Fibroblast of peridontal ligament (primary cell): ENCODE measurements at regions not wholly inside any gene's neighbourhood (a gene's known extent, or its start where the extent isn't known, plus 50 kb on each side); places are given as distances from the start of the nearest gene placed in this dataset.

Experiments
- DNase-seq: peaks from one replicate; pipeline ENCODE4 v3.0.0-alpha.2; 2010; ENCODE audit errors: extremely low read depth

DNA sequence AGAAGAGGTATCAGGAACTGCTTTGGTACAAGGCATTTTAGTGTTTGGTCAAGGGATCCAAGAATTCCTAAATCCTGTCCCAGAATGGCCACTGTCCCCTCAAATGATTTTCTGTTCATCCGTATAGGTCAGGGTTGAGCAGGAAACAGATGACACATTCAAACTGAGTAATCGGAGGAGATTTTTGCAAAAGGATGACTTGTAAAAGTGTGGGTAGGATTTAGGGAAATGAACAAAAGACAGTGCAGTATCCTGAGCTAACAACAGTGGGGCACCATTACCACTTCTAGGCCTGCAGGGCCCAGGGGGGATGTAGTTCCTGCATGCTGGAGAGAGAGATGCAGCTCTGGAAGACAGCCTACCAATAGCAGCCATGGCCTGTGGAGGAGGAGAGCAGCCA, 290.1 kb downstream of the ZSWIM6 start:
- no peak for DNase-seq

DNA sequence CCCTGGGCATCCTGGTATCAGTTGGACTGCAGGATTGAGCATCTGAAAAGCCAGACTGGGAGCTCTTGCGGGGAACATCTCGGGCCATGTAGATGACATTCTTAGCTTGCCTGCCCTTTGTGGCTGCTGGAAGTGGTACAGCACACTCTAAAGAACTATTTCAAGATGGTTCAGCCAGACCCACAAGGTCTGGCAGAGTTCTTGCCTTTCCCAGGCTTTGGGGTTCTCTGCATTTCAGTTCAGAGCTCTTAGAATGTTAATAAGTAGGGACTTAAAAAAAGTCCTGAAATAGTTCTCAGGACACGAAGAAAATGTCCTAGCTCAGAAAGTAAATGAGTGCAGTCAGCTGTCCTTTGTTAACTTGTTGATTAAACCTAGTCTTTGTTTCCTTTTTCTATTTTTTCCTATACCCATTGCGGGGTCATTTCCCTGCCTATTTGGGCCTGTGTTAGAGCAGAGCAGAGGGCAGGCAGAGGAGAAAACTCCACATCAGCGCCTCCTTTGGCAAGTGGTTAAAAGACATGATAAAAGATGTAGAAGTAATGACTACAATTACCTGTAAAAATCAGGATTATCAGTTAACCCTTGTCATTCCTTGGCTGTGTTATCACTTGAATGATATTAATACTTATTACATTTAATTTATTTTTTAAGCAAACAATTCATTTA, 291.5 kb downstream of the ZSWIM6 start:
- DNase-seq: peak; percentile 48

DNA sequence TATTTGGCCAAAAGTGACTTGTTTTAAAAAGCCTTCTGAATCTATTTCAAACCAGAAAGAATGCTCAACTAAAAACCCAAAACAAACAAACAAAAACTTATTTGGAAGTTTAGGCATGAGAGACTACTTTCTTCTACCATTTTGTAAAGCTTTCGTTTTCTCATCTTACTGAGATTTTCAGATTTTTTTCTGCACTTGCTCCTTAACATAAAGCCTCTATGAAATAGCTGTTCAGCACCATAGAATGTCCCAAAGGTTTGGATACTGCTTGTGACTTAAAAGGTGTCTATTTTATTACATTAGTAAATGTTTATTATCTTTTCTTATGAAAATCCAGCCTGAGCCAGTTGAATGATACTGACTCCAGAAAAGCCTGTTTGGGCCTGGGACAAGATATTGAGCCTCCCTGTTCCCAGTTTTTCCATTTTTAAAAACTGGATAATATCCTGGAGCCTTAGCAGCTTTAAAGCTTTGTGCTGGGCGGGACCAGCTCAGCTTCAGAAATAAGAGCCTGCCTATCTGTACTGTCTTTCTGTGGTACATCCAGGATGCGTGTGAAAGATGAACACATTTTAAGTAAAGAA, 292.6 kb downstream of the ZSWIM6 start:
- DNase-seq: peak; percentile 8

DNA sequence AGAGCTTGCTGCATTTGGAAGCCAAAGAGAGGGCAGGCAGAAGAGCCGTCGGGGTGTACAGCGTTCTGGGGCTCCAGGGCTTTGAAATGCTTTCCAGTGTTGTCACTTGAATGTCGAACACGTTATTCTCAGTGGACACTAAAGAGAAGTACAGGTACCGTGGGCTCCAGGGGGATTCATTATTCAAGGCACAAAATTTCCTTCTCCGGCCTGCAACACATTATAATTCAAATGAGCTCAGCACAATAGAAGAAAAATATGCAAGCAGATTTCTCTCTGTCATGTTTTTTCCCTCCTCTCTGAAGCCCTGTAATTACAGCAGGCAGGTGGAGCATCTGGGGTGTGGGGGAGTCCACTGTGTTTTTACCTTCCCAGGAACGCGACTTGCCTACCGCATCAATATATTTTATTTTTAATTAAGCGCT, 293.1 kb downstream of the ZSWIM6 start:
- DNase-seq: no peak

DNA sequence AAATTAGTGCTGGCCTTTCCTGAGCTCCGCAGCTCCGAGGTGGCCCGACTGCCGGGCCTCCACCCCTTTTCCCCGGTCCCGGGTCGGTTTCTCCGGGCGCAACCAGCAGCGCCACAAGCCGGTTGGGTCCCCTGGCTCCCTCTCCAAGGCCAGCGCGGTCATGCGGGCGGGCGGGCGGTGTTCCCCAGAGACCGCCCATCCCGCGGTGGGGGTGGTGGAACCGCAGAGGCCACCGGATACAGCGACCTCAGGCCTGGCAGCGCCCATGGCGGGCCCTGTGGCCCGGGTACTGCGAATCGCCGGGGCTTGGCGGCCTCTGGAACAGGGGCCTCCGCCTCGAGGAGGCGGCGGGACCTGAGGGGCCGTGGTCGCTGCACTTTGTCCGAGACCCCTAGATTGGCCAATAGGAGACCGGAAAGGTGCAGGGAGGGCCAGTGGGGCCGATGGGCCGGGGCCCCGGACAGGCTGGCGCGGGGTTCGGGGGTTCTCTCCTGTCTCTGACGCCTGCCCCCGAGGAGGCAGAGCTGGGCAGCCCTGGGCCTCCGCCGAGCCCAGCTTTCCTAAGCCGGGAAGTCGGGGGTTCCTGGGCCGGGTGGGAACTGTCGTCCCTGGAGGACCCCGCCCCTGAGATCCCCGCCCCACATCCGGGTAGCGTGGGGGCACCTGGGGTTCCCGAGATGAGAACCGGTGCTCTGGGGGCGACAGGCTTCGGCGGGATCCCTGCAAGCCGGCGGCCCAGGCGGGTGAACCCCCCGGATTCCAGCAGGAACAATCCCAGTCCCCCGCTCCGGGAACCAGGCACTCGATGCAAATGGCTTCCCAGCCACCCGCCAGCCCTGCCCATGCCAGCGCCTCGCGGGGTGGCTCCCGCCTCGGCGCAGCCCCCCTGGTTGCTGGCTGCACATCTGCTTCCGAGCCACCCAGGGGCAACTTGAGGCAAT, 293.9 kb downstream of the ZSWIM6 start:
- peak; percentile 8 for DNase-seq

DNA sequence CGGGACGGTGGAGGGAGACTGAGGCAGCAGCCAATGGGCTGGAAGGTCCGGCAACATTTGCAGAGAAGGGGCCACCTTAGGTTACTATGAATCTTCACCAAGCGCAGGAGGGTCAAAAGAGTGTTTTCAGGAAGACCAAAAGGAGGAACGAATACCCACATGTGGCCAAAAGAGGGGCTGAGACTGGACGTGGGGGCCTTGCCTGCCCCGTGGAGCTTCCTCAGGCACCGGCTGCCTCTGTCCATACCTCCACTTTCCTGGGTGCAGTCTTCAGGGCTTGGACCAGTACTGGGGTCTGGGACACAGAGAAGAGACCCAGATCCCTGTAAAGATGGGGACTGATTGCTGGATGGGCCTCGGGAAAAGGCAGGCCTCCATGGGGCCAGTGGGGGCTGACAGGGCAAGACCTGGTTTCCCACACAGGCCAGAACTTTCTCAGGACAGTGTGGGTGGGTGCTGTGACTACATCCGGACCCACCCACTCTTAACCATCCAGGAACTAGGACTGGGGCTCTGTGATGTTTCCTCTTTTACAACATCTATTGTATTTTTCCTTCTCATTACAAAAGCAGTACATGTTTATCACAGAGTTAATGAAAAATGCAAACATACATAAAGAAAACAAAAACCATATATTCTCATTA, 294.7 kb downstream of the ZSWIM6 start:
- no peak for DNase-seq

DNA sequence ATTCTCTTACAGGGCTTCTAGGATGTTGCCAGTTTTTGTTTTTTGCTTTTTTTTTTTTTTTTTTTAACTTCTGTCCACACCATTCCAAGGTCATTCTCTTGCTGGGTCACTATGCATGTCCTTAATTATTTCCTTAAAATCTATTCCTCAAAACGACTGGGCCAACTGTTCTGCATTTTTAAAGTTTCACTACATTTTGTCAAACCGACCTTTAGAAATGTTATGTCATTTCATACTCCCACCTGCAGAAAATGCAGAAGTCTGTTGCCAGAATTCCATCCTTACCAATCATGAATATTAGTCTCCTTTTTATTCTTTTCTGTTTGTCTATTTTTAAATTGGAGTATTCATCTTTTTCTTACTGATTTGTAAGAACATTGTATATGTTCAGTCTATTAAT, 295.5 kb downstream of the ZSWIM6 start:
- no peak for DNase-seq

DNA sequence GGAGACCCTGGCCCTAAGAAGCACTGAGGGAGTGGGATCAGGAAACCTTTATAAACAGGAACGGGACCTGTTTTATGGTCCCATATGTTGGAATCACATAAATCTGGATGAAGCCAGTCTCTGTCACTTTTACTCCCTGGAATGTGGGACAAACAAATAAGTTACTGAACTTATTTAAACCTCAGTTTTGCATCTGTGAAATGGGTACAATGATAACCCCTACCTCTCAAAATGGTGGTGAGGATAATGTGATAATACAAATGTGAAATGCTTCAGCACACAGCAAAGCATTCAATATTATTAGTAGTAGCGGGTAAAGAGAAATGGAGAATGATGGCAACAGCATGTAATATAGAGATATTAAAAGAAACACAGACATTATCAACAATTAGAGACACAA, 298.9 kb downstream of the ZSWIM6 start:
- DNase-seq: no peak

DNA sequence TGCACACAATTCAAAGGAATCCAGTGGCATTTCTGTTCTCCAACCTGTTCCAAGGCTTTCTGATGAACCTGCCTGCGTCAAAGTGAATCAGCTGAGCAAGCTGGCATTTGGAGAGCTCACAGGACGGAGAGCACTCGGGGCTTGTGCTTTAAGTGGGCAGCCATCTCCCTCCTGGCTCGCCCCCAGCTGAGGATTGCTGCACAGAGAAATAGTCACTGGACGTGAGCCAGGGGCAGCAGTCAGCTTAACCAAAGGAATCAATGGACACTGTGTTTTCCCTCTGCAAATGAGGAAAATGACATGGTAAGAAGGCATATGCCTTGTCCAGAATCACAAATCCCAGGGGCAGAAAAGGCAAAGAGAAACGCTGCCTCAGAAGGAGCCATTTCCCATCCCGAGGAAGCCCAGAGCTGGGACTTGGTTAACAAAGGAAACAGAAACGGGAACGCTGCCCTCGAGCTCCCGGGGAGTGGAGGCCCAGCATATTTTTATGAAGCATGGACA, 299.4 kb downstream of the ZSWIM6 start:
- DNase-seq: peak; percentile 48

DNA sequence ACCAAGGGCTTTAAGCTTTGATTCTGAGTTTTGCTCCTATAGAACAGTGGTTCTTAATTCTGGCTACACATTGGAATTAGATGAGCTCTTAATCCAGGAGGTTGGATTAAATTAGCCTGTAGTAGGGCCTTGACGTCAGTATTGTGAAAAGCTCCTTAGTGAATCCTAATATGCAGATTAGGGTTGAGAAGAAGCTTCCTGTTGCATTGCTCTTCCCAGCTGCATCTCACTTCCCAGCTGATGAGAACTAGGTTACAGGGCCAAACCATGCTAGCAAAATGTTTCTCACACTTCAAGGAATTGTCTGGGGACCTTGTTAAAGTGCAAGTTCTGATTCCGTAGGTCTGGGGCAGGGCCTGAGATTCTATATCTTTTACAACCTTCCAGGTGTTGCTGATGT, 300.0 kb downstream of the ZSWIM6 start:
- no peak for DNase-seq

DNA sequence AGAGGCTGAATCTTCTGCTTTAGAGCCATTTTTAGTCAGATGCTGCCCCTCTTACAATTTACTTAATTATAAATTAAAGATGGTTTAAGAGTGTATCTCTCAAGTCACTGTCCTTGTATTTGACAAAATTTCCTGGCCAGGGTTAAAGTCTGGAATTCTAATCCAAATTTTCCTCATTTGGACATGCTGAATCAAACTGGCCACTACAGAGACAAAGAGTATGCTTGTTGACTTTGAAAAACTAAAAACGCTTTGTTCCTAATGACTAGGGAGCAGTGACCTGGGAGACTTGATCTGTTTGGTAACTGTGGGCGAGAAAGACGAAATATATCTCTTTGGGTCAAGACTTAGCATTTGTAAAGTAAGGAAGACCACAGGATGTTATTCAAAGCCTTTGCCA, 303.2 kb downstream of the ZSWIM6 start:
- no peak for DNase-seq

DNA sequence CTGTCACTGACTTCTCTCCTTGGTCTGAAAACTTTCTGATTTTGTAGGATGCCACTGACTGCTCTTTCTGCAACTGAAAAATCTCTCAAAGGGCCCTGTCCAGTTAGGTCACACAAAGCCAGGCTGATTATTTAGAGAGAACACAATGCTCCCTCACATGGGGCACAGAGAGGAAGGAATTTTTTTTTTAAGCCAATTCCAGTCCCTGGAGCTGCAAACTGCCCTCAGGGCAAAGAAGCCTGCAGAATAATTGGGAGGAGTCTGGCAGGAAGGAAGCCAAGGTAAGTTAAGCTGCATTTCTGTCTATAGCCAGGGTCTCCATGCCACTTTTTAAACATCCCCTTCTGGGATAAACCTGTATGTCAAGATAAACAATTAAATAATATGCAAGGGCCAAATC, 305.5 kb downstream of the ZSWIM6 start:
- DNase-seq: no peak

DNA sequence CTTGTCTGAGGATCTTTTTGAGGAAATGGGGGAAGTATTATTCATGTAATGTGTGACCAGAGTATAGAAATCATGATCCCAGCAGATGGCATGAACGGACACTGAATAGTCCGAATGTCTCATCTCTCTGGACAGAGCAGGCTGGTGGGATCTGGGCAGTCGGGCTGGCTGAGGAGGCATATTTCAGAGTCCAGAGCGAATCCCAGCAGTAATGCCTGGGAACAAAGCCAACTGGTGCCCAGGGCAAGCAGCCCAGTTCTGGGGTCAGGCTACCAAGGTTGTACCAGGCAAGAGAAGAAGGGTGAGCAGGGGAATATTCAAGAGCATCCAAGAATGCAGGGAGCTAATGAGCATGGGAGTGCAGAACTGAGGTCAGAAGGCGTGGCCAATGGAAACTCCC, 306.4 kb downstream of the ZSWIM6 start:
- DNase-seq: no peak

DNA sequence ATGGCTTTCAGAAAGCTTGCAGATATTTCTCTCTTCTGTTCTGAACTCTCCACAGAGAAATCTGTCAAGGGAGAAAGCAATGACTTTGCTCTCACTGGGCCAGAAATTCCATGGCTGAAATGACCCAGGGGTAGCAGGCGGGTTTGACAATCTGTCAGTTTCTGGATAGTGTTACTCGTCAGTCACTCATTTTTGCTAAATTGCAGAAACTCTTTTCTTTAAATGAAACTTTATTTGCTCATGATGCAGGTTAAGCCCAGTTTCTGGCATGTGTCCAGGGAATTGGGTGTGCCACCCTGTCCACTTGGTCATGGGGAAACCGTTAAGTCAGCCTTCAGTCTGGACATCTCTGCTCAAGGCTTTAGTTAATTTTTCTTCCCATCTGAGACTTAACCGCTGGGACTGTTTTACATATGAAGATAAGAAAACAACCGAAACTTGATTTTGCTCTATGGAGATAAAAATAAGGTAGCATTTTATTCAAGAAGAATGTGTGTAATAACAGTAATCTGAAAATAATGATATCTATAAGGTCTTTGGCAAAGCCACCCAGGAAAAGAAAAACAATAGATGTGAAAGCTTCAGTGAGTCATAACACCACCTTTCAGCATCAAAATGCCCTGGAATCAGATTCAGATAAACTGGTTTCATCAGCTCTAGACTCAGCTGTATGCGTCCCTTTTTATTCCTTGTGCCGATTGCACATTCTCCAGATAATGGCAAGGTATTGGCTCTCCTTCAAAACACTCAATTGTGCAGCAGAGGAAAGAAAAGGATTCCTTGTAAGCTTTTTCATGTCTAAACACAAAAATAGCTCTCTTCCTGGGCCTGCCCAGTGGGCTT, 308.3 kb downstream of the ZSWIM6 start:
- DNase-seq: no peak

DNA sequence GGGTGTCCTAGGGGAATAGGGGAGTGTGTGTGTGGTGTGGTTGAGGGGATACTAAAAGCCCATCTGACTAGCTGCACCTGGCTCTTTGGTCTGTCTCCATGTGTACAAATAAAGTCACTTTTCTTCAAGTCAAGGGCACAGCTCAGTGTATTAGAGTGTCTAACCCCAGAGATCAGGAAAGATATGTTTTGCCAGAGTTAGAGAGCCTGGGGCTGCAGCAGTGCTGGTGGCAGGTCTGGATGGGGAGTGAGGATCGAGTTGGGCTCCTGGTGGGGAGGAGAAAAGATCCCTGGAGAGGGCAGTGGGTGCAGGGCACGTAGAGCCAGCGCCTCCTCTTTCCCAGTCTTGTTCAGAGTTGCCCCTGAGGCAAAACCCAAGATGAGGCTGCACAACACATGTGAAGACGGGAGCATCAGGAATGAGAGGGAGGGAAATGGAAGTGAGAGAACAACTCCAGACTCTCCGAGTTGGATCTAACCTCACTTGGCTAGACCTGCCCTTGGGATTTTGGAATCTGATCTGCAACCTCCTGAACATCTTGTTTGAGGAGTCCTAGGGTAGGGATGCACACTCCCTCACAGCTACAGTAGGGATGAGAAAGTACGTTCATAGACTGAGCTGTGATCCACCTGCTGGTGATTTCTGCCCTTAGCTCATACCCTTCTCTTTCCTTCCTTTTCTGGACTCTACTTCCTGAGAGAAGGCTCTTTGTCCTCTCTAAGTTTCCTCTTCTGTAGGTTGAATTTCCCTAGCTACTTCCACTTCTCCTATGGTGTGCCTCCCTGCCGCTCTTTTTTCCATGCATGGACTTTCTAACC, 309.9 kb downstream of the ZSWIM6 start:
- no peak for DNase-seq

DNA sequence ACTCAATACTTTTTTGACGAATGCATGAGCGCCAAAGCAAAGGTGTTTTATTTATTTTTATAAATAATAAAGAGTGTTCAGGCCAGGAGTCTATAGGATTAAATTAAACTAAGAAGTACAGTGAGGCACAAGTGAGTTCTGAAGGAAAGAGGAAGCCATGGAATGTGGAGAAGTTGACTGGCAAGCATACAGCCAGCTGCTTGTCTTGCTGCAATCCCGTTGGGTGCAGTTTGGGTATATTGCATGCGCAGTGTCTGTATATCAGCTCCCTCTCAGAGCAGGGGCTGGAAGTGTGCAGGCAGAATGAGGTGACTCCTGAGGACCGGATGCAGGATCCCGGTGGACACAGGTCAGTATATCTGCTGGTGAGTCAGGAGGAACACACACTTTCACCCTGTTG, 315.6 kb downstream of the ZSWIM6 start:
- no peak for DNase-seq

DNA sequence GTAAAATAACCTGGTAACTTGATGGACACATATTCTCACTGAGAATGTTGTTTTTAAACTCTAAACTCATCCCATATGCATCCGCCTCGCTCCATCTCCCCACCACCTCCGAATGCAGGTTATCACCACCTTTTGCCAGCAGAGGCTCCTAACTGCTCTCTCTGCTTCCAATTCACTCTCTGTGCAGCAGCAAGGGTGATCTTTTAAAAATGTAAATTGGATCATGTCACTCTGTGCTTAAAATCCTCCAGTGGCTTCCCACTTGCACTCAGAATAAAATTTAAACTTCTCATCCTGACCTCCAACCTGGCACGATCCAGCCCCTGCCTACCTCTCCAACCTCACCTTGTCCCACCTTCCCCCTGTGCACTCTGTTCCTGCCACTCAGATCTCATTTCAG, 317.2 kb downstream of the ZSWIM6 start:
- DNase-seq: no peak

DNA sequence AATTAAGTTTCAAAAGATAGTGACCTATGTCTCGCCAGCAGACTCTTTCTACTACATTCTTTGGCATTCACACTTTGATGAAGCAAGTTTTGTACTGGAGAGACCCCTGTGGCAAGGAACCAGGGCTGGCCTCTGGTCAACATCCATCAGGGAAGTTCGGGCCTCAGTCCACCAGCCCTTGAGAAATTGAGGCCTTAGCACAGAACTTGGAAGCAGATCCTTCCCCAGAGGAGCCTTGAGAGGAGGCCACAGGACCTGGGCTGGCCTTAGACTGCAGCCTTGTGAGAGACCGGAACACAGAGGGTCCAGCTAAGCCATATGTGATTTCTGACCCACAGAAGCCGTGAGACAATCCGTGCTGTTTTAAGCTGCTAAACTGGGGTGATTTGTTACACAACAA, 317.9 kb downstream of the ZSWIM6 start:
- DNase-seq: no peak

DNA sequence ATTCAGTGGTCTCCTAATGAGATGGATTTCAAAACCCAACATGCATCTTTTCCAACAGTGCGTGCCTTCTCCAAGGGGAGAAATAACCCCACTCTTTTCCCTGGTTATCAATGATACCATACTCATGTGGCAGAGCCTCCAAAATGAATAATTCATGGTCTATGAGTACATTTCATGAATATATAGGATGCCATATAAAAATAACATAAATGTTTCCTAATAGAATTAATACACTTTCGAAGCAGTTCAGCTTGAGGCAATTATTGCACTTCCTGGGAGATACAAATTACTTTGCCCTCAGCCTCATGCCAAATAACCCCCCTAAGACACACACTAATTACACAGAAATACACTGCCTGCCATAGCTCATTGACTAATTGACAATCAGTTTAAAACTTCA, 318.6 kb downstream of the ZSWIM6 start:
- DNase-seq: no peak

DNA sequence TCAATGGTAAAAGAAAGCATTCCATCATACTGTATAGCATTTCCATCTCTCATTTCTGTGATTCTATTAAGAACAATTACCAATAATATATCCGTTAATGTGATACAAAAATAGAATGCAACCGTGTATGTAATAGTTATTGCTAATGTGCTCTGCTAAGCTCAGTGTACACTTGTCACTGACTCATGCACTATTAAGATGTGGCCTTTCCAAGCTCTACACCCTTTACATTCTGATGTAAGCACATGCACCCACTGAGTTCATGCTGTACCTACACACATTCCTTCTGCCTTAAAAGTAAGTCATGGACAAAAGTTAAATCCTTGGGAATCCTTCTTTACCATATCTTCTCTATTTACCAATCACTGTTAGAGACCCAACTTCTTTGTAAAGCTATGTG, 319.1 kb downstream of the ZSWIM6 start:
- DNase-seq: no peak
